Neuronal stem cell (in vitro differentiated cells): ENCODE measurements at regions not wholly inside any gene's neighbourhood (a gene's known extent, or its start where the extent isn't known, plus 50 kb on each side); places are given as distances from the start of the nearest gene placed in this dataset.
A peak's percentile ranks its signal among the peaks of the same experiment; 100 is the strongest.

ENCODE experiments used
- DNase-seq: peaks from one replicate; pipeline ENCODE4 v3.0.0-alpha.2; 2013; ENCODE audit warnings: low spot score
- H2AFZ ChIP-seq: one replicate; pipeline ENCODE4 v1.6.1; 2013; ENCODE audit warnings: mild to moderate bottlenecking, low read length, inconsistent platforms
- H2AK5ac ChIP-seq: 2 replicates; pipeline ENCODE4 v1.6.1; 2013; ENCODE audit warnings: low read depth, mild to moderate bottlenecking, inconsistent platforms, low read length, moderate library complexity, mixed read lengths
- H2BK120ac ChIP-seq: 2 replicates; pipeline ENCODE4 v1.6.1; 2013; ENCODE audit warnings: low read depth, mild to moderate bottlenecking, inconsistent platforms, low read length, moderate library complexity, mixed read lengths
- H2BK12ac ChIP-seq: one replicate; pipeline ENCODE4 v1.6.1; 2013; ENCODE audit warnings: low read length, inconsistent platforms
- H2BK15ac ChIP-seq: 2 replicates; pipeline ENCODE4 v1.6.1; 2013; ENCODE audit warnings: mild to moderate bottlenecking, low read length, inconsistent platforms, mixed read lengths
- H2BK5ac ChIP-seq: one replicate; pipeline ENCODE4 v1.6.1; 2013; ENCODE audit warnings: inconsistent platforms, mild to moderate bottlenecking, low read length, moderate library complexity
- H3K14ac ChIP-seq: one replicate; pipeline ENCODE4 v1.6.1; 2013; ENCODE audit warnings: low read length, inconsistent platforms
- H3K18ac ChIP-seq: 2 replicates; pipeline ENCODE4 v1.6.1; 2013; ENCODE audit warnings: low read length, inconsistent platforms
- H3K23ac ChIP-seq: 2 replicates; pipeline ENCODE4 v1.6.1; 2013; ENCODE audit warnings: low read depth, mild to moderate bottlenecking, mixed read lengths, low read length, inconsistent platforms; ENCODE audit not compliant: poor library complexity
- H3K27ac ChIP-seq: replicated peaks from 3 replicates; pipeline ENCODE4 v1.5.1; 2013; ENCODE audit warnings: low read length, inconsistent platforms
- H3K27me3 ChIP-seq, 3 experiments: 2 replicates each; pipeline ENCODE4 v1.6.1; 2013; ENCODE audit warnings: low read length in 3 of 3, mild to moderate bottlenecking in 2 of 3, inconsistent platforms in 1 of 3, low read depth in 1 of 3, mixed read lengths in 1 of 3, moderate library complexity in 1 of 3; ENCODE audit not compliant: control insufficient read depth in 3 of 3, insufficient read depth in 3 of 3
- H3K36me3 ChIP-seq, 2 donors: replicated peaks in 1 of 2; 2 replicates each; pipeline ENCODE4 v1.6.1; 2013; ENCODE audit warnings: low read length in 2 of 2; ENCODE audit not compliant: control insufficient read depth in 2 of 2, insufficient read depth in 2 of 2
- H3K4ac ChIP-seq: 2 replicates; pipeline ENCODE4 v1.6.1; 2013; ENCODE audit warnings: inconsistent platforms, mild to moderate bottlenecking, low read length, moderate library complexity
- H3K4me1 ChIP-seq, 2 donors: 1 replicate in 1 of 2; 2 replicates in 1 of 2; pipeline ENCODE4 v1.6.1; 2013; ENCODE audit warnings: low read length in 2 of 2, low read depth in 1 of 2; ENCODE audit not compliant: control insufficient read depth in 2 of 2, insufficient read depth in 1 of 2
- H3K4me2 ChIP-seq: one replicate; pipeline ENCODE4 v1.6.1; 2013; ENCODE audit warnings: mild to moderate bottlenecking, low read length, inconsistent platforms; ENCODE audit not compliant: insufficient read depth, poor library complexity, severe bottlenecking
- H3K4me3 ChIP-seq, 2 donors: 2 replicates each; pipeline ENCODE4 v1.5.1; 2013; ENCODE audit warnings: low read length in 2 of 2, mild to moderate bottlenecking in 2 of 2, inconsistent platforms in 1 of 2, moderate library complexity in 1 of 2
- H3K79me1 ChIP-seq: one replicate; pipeline ENCODE4 v1.6.1; 2013; ENCODE audit warnings: low read depth, mild to moderate bottlenecking, inconsistent platforms, low read length, moderate library complexity
- H3K9ac ChIP-seq: one replicate; pipeline ENCODE4 v1.6.1; 2013; ENCODE audit warnings: mild to moderate bottlenecking, low read depth, low read length, inconsistent platforms; ENCODE audit not compliant: poor library complexity
- H3K9me3 ChIP-seq, 2 donors: replicated peaks in 1 of 2; 2 replicates each; pipeline versions ENCODE3 to v1.6.1; 2013; ENCODE audit warnings: low read length in 2 of 2, mild to moderate bottlenecking in 2 of 2, inconsistent platforms in 1 of 2, low read depth in 1 of 2, mixed read lengths in 1 of 2, moderate library complexity in 1 of 2; ENCODE audit not compliant: control insufficient read depth in 2 of 2, insufficient read depth in 1 of 2
- H4K8ac ChIP-seq: one replicate; pipeline ENCODE4 v1.6.1; 2013; ENCODE audit warnings: low read depth, mild to moderate bottlenecking, inconsistent platforms, low read length, moderate library complexity
- H4K91ac ChIP-seq: one replicate; pipeline ENCODE4 v1.6.1; 2013; ENCODE audit warnings: low read length, low read depth, mild to moderate bottlenecking, inconsistent platforms; ENCODE audit not compliant: poor library complexity
- WGBS, 2 donors: extraction: QIAGEN DNeasy Blood & Tissue Kit; methylation state at CpG; one replicate each; pipeline ENCODE4 v1.1.7; 2013; ENCODE audit warnings: missing lambda C conversion rate in 2 of 2, mixed read lengths in 1 of 2; ENCODE audit not compliant: insufficient read length in 2 of 2, insufficient replicate concordance in 1 of 2; ENCODE audit errors: extremely low coverage in 2 of 2; 5-methylcytosine and 5-hydroxymethylcytosine counted together

GRCh38 chr2:221680548-221680947, 108.4 kb upstream of the EPHA4 start:
- peaks cover 0 to 13% of the 10 kb centered on the region in 2 donors for H3K4me1 ChIP-seq
- H3K9ac ChIP-seq: no peak overlapping the region
- no peak overlapping the region for H4K91ac ChIP-seq
- H3K18ac ChIP-seq: no peak overlapping the region
- no peak overlapping the region for H2BK15ac ChIP-seq
- H3K27me3 ChIP-seq: no peaks in the 10 kb centered on the region
- no peak overlapping the region for H3K4me2 ChIP-seq
- H2BK12ac ChIP-seq: no peak overlapping the region
- H3K79me1 ChIP-seq: no peaks in the 10 kb centered on the region
- no peak overlapping the region for H3K27ac ChIP-seq
- H3K36me3 ChIP-seq: no peaks in the 10 kb centered on the region
- H2AFZ ChIP-seq: no peak overlapping the region
- H2AK5ac ChIP-seq: no peak overlapping the region
- no peak overlapping the region for H3K4ac ChIP-seq
- H2BK5ac ChIP-seq: no peak overlapping the region
- H3K9me3 ChIP-seq: no peaks in the 10 kb centered on the region
- H3K14ac ChIP-seq: no peak overlapping the region
- no peak overlapping the region for H3K23ac ChIP-seq
- no peak overlapping the region for H3K4me3 ChIP-seq
- H4K8ac ChIP-seq: no peak overlapping the region
- DNase-seq: no peak
- H2BK120ac ChIP-seq: no peak overlapping the region

- Histone ChIP-seq H2BK15ac (no peak overlapping the region), H3K9ac (no peak overlapping the region), H3K27ac (no peak overlapping the region), H3K4me1 (peaks cover 0 to 13% of the 10 kb centered on the region in 2 donors), H3K4me2 (no peak overlapping the region), H3K23ac (no peak overlapping the region), H3K18ac (no peak overlapping the region), H3K4me3 (no peak overlapping the region), H3K79me1 (no peaks in the 10 kb centered on the region), H2BK5ac (no peak overlapping the region), H2BK12ac (no peak overlapping the region), H3K27me3 (no peaks in the 10 kb centered on the region), H2AK5ac (no peak overlapping the region), H4K8ac (no peak overlapping the region), H3K36me3 (no peaks in the 10 kb centered on the region), H2AFZ (no peak overlapping the region), H2BK120ac (no peak overlapping the region), H3K9me3 (no peaks in the 10 kb centered on the region), H3K14ac (no peak overlapping the region), H3K4ac (no peak overlapping the region), H4K91ac (no peak overlapping the region)
- WGBS, 2 donors: no CpG with 5 or more reads among the region's 1 CpG
- no peak for DNase-seq
Observed at GRCh38 chr2:221677688-221678087, 105.6 kb upstream of the EPHA4 start.

- no CpG with 5 or more reads among the region's 6 CpGs for WGBS, 2 donors
- Histone ChIP-seq H2AK5ac (no peak overlapping the region), H2AFZ (no peak overlapping the region), H4K91ac (no peak overlapping the region), H3K4ac (no peak overlapping the region), H3K36me3 (no peaks in the 10 kb centered on the region), H3K18ac (no peak overlapping the region), H3K14ac (no peak overlapping the region), H3K9ac (no peak overlapping the region), H3K27ac (no peak overlapping the region), H2BK120ac (no peak overlapping the region), H3K4me3 (no peak overlapping the region), H3K4me2 (no peak overlapping the region), H2BK12ac (no peak overlapping the region), H2BK5ac (no peak overlapping the region), H3K4me1 (peaks cover 0 to 13% of the 10 kb centered on the region in 2 donors), H3K79me1 (no peaks in the 10 kb centered on the region), H4K8ac (no peak overlapping the region), H2BK15ac (peak overlapping the region; percentile 14), H3K23ac (no peak overlapping the region), H3K27me3 (no peaks in the 10 kb centered on the region), H3K9me3 (no peaks in the 10 kb centered on the region)
- no peak for DNase-seq
Observed at GRCh38 chr2:221676566-221677172, 104.6 kb upstream of the EPHA4 start.

GRCh38 chr2:221675201-221675908, 103.3 kb upstream of the EPHA4 start:
- Histone ChIP-seq H2BK15ac (no peak overlapping the region), H3K14ac (no peak overlapping the region), H2BK5ac (no peak overlapping the region), H3K36me3 (no peaks in the 10 kb centered on the region), H4K91ac (no peak overlapping the region), H2BK12ac (no peak overlapping the region), H3K27ac (no peak overlapping the region), H3K4me3 (no peak overlapping the region), H3K18ac (no peak overlapping the region), H3K4me2 (no peak overlapping the region), H2BK120ac (no peak overlapping the region), H3K4ac (no peak overlapping the region), H3K9ac (no peak overlapping the region), H3K79me1 (no peaks in the 10 kb centered on the region), H2AFZ (no peak overlapping the region), H3K9me3 (no peaks in the 10 kb centered on the region), H3K27me3 (no peaks in the 10 kb centered on the region), H3K23ac (no peak overlapping the region), H4K8ac (no peak overlapping the region), H2AK5ac (no peak overlapping the region), H3K4me1 (peaks cover 0 to 9% of the 10 kb centered on the region in 2 donors)
- no peak for DNase-seq
- WGBS, 2 donors: no CpG with 5 or more reads among the region's 5 CpGs
